HUES64 (cell line): ENCODE measurements at regions not wholly inside any gene's neighbourhood (a gene's known extent, or its start where the extent isn't known, plus 50 kb on each side); places are given as distances from the start of the nearest gene placed in this dataset.
"Not testable (repeated sequence)": the region's sequence is repeated elsewhere in the genome, so short reads cannot be mapped to it uniquely, and the experiment has no call there.

Experiments used
- H3K27ac ChIP-seq: 2 replicates; pipeline ENCODE4 v1.7.0; 2013; ENCODE audit warnings: low read depth, low read length, inconsistent platforms
- H3K27me3 ChIP-seq: 2 replicates; pipeline ENCODE4 v1.6.1; 2013; ENCODE audit warnings: mild to moderate bottlenecking, low read length; ENCODE audit not compliant: insufficient read depth
- H3K36me3 ChIP-seq: 2 replicates; pipeline ENCODE4 v1.6.1; 2013; ENCODE audit warnings: mild to moderate bottlenecking, low read length; ENCODE audit not compliant: insufficient read depth
- H3K4me1 ChIP-seq: 2 replicates; pipeline ENCODE4 v1.6.1; 2013; ENCODE audit warnings: mild to moderate bottlenecking, low read length, moderate library complexity; ENCODE audit not compliant: insufficient read depth
- H3K4me3 ChIP-seq: 2 replicates; pipeline ENCODE4 v1.5.1; 2013; ENCODE audit warnings: mild to moderate bottlenecking, low read length, moderate library complexity
- H3K9ac ChIP-seq: 2 replicates; pipeline ENCODE4 v1.6.1; 2013; ENCODE audit warnings: mild to moderate bottlenecking, low read depth, low read length
- H3K9me3 ChIP-seq: 2 replicates; pipeline ENCODE4 v1.6.1; 2013; ENCODE audit warnings: low read depth, low read length; ENCODE audit not compliant: insufficient read depth
- WGBS: fragments of 150-250, 120-280 bp; methylation state at CpG from one replicate; pipeline ENCODE4 v1.1.7; 2013; ENCODE audit warnings: missing lambda C conversion rate; 5-methylcytosine and 5-hydroxymethylcytosine counted together

DNA sequence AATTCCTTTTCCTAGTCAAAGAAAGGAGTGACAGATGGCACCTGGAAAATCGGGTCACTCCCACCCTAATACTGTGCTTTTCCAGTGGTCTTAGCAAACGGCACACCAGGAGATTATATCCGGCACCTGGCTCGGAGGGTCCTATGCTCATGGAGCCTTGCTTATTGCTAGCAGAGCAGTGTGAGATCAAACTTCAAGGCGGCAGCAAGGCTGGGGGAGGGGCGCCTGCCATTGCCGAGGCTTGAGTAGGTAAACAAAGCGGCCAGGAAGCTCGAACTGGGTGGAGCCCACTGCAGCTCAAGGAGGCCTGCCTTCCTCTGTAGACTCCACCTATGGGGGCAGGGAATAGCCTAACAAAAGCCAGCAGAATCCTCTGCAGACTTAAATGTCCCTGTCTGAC, 171.4 kb upstream of the AGR3 start:
- H3K27ac ChIP-seq, H3K27me3 ChIP-seq, H3K36me3 ChIP-seq, H3K9ac ChIP-seq, H3K9me3 ChIP-seq, H3K4me3 ChIP-seq, H3K4me1 ChIP-seq: not testable (repeated sequence)
- 88% methylated on average over 9 of the region's 9 CpGs for WGBS

DNA sequence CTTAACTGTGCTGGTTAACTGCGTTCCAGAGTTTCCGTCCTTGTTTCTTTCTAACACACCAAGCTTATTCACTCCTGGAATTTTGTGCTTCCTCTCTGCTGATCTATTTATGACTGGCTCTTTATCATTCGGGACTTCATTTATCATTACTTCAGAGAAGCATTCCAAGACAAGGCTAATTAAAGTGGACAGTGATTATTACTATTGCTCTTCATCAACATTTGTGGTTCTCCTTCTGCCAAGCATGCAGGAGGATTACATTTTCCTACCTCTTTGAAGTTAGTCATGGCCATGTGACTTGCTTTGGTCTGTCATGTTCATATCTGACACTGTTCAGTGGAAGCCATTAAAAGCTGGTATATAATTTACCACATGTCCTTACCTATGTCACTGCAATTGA, 172.4 kb upstream of the AGR3 start:
- 87% methylated on average over 3 of the region's 3 CpGs for WGBS

DNA sequence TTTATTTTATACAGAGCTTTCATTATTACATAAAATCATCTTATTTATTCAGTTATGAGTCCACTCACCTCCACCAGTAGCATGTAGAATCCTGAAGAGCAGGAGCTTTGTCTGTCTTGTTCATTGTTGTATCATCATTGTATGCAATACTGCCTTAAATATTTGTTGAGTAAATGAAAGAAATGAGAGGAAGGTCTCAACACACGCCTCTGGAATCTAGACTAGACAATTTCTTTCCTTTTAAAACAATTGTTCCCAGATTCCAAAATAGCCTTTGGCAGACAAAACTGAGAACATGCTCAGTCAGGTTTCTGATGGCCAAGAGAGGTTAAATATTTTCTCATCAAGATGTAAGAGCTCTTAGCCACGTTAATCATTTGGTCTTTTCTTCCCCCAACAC, 173.1 kb upstream of the AGR3 start:
- Histone ChIP-seq H3K9ac (no peak overlapping the region), H3K9me3 (no peaks in the 10 kb centered on the region), H3K4me1 (no peaks in the 10 kb centered on the region), H3K27me3 (no peaks in the 10 kb centered on the region), H3K27ac (no peak overlapping the region), H3K36me3 (no peaks in the 10 kb centered on the region), H3K4me3 (no peak overlapping the region)
- WGBS, result 100% methylated on average over 1 of the region's 2 CpGs

More for the DNA sequence above, 172.4 kb upstream of the AGR3 start:
- no peaks in the 10 kb centered on the region for H3K36me3 ChIP-seq
- no peak overlapping the region for H3K4me3 ChIP-seq
- no peak overlapping the region for H3K9ac ChIP-seq
- no peaks in the 10 kb centered on the region for H3K27me3 ChIP-seq
- no peak overlapping the region for H3K27ac ChIP-seq
- no peaks in the 10 kb centered on the region for H3K9me3 ChIP-seq
- H3K4me1 ChIP-seq, result no peaks in the 10 kb centered on the region

DNA sequence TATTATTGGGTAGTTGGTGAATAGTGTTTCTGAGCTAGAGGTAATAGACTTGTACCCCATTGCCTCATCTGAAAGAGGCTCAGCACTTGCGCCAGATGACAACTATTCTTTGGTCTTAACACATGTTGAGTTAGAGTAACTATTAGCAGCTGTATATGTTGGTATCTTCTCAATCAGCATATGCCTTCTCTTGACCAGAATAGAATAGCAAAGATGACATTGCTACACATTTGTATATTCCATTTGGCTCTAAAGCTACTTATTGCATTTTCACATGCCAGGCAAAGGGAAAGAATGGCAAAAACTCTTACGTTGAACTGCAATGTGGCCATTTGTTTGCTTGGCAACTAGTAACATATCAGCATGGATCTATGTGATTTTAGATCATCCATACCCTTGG, 173.8 kb upstream of the AGR3 start:
- no peak overlapping the region for H3K9ac ChIP-seq
- no peaks in the 10 kb centered on the region for H3K9me3 ChIP-seq
- H3K36me3 ChIP-seq, result no peaks in the 10 kb centered on the region
- no peak overlapping the region for H3K4me3 ChIP-seq
- H3K4me1 ChIP-seq, result no peaks in the 10 kb centered on the region
- no peak overlapping the region for H3K27ac ChIP-seq
- WGBS, result 98% methylated on average over 2 of the region's 2 CpGs
- no peaks in the 10 kb centered on the region for H3K27me3 ChIP-seq

DNA sequence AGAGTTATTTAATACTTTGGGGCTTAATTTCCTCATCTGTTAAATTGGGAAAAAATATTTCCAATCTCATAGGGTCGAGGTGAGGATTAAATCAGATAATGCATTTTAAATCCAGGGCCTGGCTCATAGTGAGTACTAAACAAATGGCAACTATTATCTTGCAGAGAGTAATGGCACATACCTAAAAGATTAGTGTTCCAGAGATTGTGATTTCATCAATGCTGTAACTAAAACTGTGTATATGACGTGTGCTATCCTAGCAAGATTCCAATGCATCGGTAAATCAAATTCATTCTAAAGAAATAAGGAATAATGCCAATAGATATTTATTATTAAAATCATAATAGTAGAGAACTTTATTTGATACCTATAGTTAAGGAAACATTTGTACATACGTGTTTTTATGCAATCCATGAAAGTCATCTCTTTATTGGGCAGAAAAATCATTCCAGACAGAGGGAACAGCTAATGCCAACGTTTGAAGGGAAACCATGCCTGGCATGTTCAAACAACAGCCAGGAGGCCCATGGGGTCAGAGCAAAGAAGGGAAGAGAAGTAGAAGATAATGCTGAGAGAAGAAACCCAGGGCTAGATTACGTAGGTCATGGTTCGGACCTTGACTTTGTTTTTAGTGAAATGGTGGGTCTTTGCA, 174.8 kb upstream of the AGR3 start:
- H3K36me3 ChIP-seq, result no peaks in the 10 kb centered on the region
- H3K4me1 ChIP-seq, result no peaks in the 10 kb centered on the region
- WGBS, result 92% methylated on average over 6 of the region's 7 CpGs
- no peak overlapping the region for H3K4me3 ChIP-seq
- no peak overlapping the region for H3K9ac ChIP-seq
- no peaks in the 10 kb centered on the region for H3K9me3 ChIP-seq
- H3K27ac ChIP-seq, result no peak overlapping the region
- no peaks in the 10 kb centered on the region for H3K27me3 ChIP-seq

DNA sequence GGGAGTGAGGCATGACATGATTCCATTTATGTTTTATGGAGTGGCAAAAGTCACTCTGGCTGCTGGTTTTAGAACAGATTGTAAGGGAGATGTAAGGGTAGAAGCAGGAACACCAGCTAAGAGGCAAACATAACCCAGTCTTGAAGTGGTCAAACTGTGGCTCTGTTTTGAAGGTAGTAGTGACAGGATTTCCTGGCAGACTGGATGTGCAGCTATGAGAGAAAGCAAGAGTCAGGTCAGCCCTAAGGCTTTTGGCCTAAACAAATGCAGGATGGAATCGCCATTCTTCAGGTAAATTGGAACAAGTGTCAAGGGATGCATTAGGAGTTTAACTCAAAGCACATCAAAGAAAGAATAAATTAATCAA, 175.3 kb upstream of the AGR3 start:
- Histone ChIP-seq H3K27ac (no peak overlapping the region), H3K36me3 (no peaks in the 10 kb centered on the region), H3K4me3 (no peak overlapping the region), H3K9me3 (no peaks in the 10 kb centered on the region), H3K9ac (no peak overlapping the region), H3K4me1 (no peaks in the 10 kb centered on the region), H3K27me3 (no peaks in the 10 kb centered on the region)
- WGBS, result 100% methylated on average over 1 of the region's 1 CpG

DNA sequence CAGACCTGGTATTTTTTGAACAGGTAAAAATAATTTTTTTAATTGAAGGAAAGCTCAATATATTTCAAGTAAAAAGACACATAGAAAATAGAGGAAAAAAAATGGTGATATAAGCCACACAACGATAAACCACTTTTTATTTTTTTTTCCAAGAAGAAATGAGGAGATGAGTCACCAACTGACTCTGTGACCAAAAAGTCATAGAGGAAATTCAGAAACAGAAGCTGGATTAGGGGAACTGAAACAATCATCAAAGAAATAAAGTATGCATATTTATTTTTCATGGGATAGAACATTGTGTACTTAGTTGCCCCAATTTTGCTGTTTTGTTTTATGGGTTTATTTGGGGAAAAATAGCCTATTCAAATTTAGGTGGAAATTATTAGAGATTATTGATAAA, 176.8 kb upstream of the AGR3 start:
- WGBS, result no CpG with 5 or more reads among the region's 1 CpG
- H3K36me3 ChIP-seq, result no peaks in the 10 kb centered on the region
- no peaks in the 10 kb centered on the region for H3K4me1 ChIP-seq
- no peaks in the 10 kb centered on the region for H3K27me3 ChIP-seq
- H3K9me3 ChIP-seq, result no peaks in the 10 kb centered on the region
- no peak overlapping the region for H3K4me3 ChIP-seq
- no peak overlapping the region for H3K27ac ChIP-seq
- H3K9ac ChIP-seq, result no peak overlapping the region

DNA sequence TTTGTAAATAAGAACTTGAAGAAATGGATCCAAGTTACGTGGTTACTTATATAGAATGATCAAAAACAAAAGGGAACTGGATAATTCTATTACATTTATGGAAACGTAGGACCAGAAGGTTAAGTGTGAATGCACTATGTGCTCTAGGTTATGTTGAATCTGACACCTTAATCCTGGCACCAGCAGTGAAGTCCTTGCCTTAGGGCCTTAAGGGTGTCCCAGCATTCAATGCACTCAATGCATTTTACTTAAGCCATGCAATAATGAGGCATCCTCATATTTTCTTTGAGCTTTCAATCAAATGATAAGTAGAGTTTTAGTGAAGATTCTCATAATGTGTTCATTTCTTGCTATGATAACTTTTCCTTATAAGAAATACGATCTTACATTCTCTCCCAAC, 178.3 kb upstream of the AGR3 start:
- no peaks in the 10 kb centered on the region for H3K4me1 ChIP-seq
- H3K36me3 ChIP-seq, result no peaks in the 10 kb centered on the region
- no peak overlapping the region for H3K9ac ChIP-seq
- H3K27ac ChIP-seq, result no peak overlapping the region
- no peaks in the 10 kb centered on the region for H3K27me3 ChIP-seq
- 94% methylated on average over 2 of the region's 3 CpGs for WGBS
- H3K4me3 ChIP-seq, result no peak overlapping the region
- no peaks in the 10 kb centered on the region for H3K9me3 ChIP-seq

DNA sequence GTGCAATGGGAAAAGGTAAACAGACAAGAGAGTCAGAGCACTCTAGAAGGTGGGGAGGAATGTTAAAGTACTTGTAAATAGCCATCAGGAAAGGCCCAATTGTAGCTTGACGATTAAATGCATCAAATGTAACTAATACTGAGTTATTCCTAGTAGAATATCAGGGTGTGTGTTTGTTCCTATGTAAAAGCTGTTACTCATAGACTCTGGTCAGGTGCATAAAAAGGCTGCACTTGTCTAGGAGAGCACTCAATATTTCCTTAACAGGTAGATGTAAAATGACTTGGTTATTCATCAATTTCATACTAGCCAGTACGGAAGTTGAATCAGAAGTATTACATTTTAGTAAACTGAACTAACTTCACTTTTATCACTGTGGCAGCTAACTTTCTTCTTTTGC, 179.7 kb upstream of the AGR3 start:
- Histone ChIP-seq H3K4me3 (no peak overlapping the region), H3K36me3 (no peaks in the 10 kb centered on the region), H3K9ac (no peak overlapping the region), H3K27me3 (no peaks in the 10 kb centered on the region), H3K27ac (no peak overlapping the region), H3K9me3 (no peaks in the 10 kb centered on the region), H3K4me1 (no peaks in the 10 kb centered on the region)
- WGBS, result 97% methylated on average over 2 of the region's 2 CpGs

DNA sequence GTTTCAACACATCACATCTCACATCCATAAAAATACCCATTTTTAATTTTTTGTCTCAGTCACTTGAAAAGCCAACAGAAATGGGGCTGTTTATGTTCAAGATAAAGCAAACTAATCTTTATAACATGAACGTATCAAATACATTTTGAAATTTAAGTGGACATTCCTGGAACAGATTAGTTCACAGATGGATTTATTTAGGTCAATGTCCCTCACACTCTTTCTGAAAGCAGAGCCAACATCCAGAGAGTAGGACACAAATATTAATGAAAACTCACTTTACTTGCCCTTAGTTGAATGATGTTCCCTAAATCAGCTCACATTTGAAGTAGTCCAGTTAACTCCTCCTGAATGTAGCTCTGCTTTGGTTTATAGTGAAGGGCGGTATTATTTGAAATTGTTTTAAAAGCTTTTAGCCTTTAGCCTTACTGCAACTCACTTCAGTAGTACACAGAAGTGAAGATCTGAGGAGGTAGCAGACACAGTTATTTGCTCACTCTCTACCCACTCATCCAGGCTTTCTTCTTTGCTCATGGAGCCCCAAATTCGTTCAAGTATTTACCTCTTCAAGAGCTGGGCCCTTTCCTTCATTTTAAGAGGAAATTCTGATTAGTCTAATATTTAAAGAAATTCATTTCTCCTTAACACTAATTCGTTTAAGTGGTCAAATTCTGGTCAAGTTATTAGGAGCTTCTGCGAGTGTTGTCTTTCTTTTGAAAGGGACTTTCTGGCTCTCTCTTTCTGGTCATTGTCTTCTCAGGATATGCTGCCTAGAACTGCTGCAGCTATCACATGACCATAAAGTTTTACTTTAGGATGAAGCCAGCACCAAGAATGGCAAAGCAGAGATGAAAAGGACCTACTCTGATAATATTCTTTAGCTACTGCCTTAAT, 180.6 kb upstream of the AGR3 start:
- Histone ChIP-seq H3K9me3 (no peaks in the 10 kb centered on the region), H3K36me3 (no peaks in the 10 kb centered on the region), H3K4me1 (no peaks in the 10 kb centered on the region), H3K9ac (no peak overlapping the region), H3K4me3 (no peak overlapping the region), H3K27me3 (no peaks in the 10 kb centered on the region), H3K27ac (no peak overlapping the region)
- 86% methylated on average over 4 of the region's 5 CpGs for WGBS

DNA sequence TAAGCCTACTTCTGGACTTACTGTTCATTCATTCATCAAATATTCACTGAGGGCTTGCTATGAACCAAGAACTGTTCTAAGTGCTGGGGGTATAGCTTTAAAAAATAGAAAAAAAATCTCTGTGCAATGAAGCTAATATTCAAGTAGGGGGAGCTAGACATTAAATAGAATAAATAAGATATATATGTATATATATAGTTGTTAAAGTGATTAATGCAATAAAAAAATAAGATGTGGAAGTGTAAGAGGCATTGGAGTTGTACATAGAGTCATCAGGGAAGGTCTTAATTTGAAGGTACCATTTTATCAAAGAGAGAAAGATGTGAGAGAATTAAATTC, 181.2 kb upstream of the AGR3 start:
- Histone ChIP-seq H3K27me3 (no peaks in the 10 kb centered on the region), H3K4me1 (no peaks in the 10 kb centered on the region), H3K27ac (no peak overlapping the region), H3K9ac (no peak overlapping the region), H3K36me3 (no peaks in the 10 kb centered on the region), H3K9me3 (no peaks in the 10 kb centered on the region), H3K4me3 (no peak overlapping the region)
